ENCODE measurements at regions not wholly inside any gene's neighbourhood (a gene's known extent, or its start where the extent isn't known, plus 50 kb on each side); places are given as distances from the start of the nearest gene placed in this dataset.

DNA sequence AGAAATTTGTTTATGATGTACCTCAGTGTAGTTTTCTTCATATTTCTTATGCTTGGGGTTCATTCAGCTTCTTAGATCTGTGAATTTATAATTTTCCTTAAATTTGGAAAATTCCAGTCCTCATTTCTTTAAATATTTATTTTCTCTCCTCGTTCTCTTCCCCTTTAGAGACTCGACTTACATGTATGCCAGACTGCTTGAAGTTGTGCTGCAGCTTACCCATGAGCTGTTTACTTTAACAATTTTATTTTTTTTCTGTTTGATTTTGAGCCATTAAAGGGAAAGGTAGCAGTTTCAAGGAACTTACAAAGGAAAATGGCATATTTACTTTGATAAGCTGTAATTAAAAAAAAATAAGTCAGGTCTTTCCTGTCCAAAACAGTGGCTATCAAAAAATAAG, 123.0 kb upstream of the ZNF32 start:
- H3K79me2 ChIP-seq (ENCODE audit: insufficient read depth, low read length), result no peaks in the 10 kb centered on the region
- POLR2A ChIA-PET, result no interaction called here
- no peak for ATAC-seq
- no peaks in the 10 kb centered on the region for H3K27me3 ChIP-seq (ENCODE audit: insufficient read depth, low read length)
- CTCF ChIA-PET, result no interaction called here
- intact Hi-C loops (cut with micrococcal nuclease), result no loop called here
- RAD21 ChIA-PET (ENCODE audit: low non-redundant PET in 1 of 2, low total read pairs in 2 of 2, uncharacterized antibody in 2 of 2, unreplicated experiment in 2 of 2), result no interaction called here
- H3K36me3 ChIP-seq (ENCODE audit: control insufficient read depth in 1 of 2, insufficient read depth in 2 of 2, low read length in 2 of 2), result no peaks in the 10 kb centered on the region
- TF ChIP-seq, protein P1, sequence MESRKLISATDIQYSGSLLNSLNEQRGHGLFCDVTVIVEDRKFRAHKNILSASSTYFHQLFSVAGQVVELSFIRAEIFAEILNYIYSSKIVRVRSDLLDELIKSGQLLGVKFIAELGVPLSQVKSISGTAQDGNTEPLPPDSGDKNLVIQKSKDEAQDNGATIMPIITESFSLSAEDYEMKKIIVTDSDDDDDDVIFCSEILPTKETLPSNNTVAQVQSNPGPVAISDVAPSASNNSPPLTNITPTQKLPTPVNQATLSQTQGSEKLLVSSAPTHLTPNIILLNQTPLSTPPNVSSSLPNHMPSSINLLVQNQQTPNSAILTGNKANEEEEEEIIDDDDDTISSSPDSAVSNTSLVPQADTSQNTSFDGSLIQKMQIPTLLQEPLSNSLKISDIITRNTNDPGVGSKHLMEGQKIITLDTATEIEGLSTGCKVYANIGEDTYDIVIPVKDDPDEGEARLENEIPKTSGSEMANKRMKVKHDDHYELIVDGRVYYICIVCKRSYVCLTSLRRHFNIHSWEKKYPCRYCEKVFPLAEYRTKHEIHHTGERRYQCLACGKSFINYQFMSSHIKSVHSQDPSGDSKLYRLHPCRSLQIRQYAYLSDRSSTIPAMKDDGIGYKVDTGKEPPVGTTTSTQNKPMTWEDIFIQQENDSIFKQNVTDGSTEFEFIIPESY (IDR thresholded peaks at IDR 0.05; ENCODE audit: extremely low read depth, insufficient replicate concordance, low read length), result no peak
- H3K9ac ChIP-seq (ENCODE audit: low read length), result no peak overlapping the region
- H3K9me2 ChIP-seq (ENCODE audit: insufficient read depth), result no peaks in the 10 kb centered on the region
- BruUV-seq (replicated peaks), result no TSS peak
- DNase-seq (ENCODE audit: low read depth, low spot score), result no peak
- no peak overlapping the region for H3K4me3 ChIP-seq (replicated peaks in 1 of 2; ENCODE audit: low read depth in 1 of 2, low read length in 2 of 2)
- H3K9me3 ChIP-seq (ENCODE audit: control insufficient read depth in 1 of 2, insufficient read depth in 1 of 2, low read depth in 1 of 2, low read length in 2 of 2), result 0 out of 4 replicates have a peak, but pooled peaks cover 0 to 9% of the 10 kb centered on the region in 2 experiments
- H3K4me2 ChIP-seq (ENCODE audit: low read length), result no peak overlapping the region
- no peaks in the 10 kb centered on the region for H4K20me1 ChIP-seq (ENCODE audit: insufficient read depth)
- H3K27ac ChIP-seq (ENCODE audit: low read depth, low read length), result no peak overlapping the region
- H2AFZ ChIP-seq (ENCODE audit: low read depth, low read length, poor library complexity, severe bottlenecking), result no peak overlapping the region
- H3K4me1 ChIP-seq (ENCODE audit: control insufficient read depth in 1 of 2, insufficient read depth in 2 of 2, low read length in 2 of 2), result no peaks in the 10 kb centered on the region

DNA sequence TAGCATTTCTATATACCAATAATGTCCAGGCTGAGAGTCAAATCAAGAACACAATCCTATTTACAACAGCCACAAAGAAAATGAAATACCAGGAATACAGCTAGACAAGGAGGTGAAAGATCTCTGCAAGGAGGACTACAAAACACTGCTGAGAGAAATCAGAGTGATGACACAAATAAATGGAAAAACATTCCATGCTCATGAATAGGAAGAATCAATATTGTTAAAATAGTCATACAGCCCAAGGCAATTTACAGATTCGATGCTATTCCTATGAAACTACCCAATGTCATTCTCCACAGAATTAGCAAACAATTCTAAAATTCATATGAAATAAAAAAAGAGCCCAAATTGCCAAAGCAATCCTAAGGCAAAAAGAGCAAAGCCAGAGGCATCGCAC, 116.8 kb upstream of the ZNF32 start:
- Histone ChIP-seq H3K79me2 (ENCODE audit: insufficient read depth, low read length) (no peaks in the 10 kb centered on the region), H2AFZ (ENCODE audit: low read depth, low read length, poor library complexity, severe bottlenecking) (no peak overlapping the region), H3K4me1 (ENCODE audit: control insufficient read depth in 1 of 2, insufficient read depth in 2 of 2, low read length in 2 of 2) (no peaks in the 10 kb centered on the region), H3K4me2 (ENCODE audit: low read length) (no peak overlapping the region), H3K36me3 (ENCODE audit: control insufficient read depth in 1 of 2, insufficient read depth in 2 of 2, low read length in 2 of 2) (no peaks in the 10 kb centered on the region), H3K9me2 (ENCODE audit: insufficient read depth) (no peaks in the 10 kb centered on the region), H3K4me3 (replicated peaks in 1 of 2; ENCODE audit: low read depth in 1 of 2, low read length in 2 of 2) (no peak overlapping the region), H3K27ac (ENCODE audit: low read depth, low read length) (no peak overlapping the region), H3K27me3 (ENCODE audit: insufficient read depth, low read length) (no peaks in the 10 kb centered on the region), H4K20me1 (ENCODE audit: insufficient read depth) (no peaks in the 10 kb centered on the region), H3K9me3 (ENCODE audit: control insufficient read depth in 1 of 2, insufficient read depth in 1 of 2, low read depth in 1 of 2, low read length in 2 of 2) (no peaks in the 10 kb centered on the region), H3K9ac (ENCODE audit: low read length) (no peak overlapping the region)
- ATAC-seq (no peak), DNase-seq (ENCODE audit: low read depth, low spot score) (no peak)
- ChIA-PET CTCF (no interaction called here), RAD21 (ENCODE audit: low non-redundant PET in 1 of 2, low total read pairs in 2 of 2, uncharacterized antibody in 2 of 2, unreplicated experiment in 2 of 2) (no interaction called here), POLR2A (no interaction called here)
- intact Hi-C loops (cut with micrococcal nuclease), result no loop called here
- TF ChIP-seq SIN3A (IDR thresholded peaks at IDR 0.05; ENCODE audit: low read depth) (no peak), SP1 (IDR thresholded peaks at IDR 0.05; ENCODE audit: low read depth) (no peak), JUND (IDR thresholded peaks at IDR 0.05) (no peak), SRF (IDR thresholded peaks at IDR 0.05; ENCODE audit: low read depth) (no peak), RAD21 (IDR thresholded peaks at IDR 0.05; ENCODE audit: low read depth) (no peak), ZFX (IDR thresholded peaks at IDR 0.05) (no peak)
- TF ChIP-seq, protein P2, sequence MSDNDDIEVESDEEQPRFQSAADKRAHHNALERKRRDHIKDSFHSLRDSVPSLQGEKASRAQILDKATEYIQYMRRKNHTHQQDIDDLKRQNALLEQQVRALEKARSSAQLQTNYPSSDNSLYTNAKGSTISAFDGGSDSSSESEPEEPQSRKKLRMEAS (IDR thresholded peaks at IDR 0.05), result no peak
- no TSS peak for BruUV-seq (replicated peaks)

Data from HCT116 (cell line).